KBM-7 (cell line): ENCODE measurements at regions not wholly inside any gene's neighbourhood (a gene's known extent, or its start where the extent isn't known, plus 50 kb on each side); places are given as distances from the start of the nearest gene placed in this dataset.
"Not testable (repeated sequence)": the region's sequence is repeated elsewhere in the genome, so short reads cannot be mapped to it uniquely, and the experiment has no call there.

ENCODE experiments used
- DNase-seq: peaks from one replicate; pipeline ENCODE4 v3.0.0-alpha.2; 2015
- in situ Hi-C: fragments of 300-500 bp; cut with MboI; formaldehyde crosslinking; loops from 2 replicates; pipeline ENCODE4 v1.14.3; 2020; ENCODE audit warnings: low sequenced_read_pairs, low pct_unique_long_range_greater_than_20kb, mixed read lengths

DNA sequence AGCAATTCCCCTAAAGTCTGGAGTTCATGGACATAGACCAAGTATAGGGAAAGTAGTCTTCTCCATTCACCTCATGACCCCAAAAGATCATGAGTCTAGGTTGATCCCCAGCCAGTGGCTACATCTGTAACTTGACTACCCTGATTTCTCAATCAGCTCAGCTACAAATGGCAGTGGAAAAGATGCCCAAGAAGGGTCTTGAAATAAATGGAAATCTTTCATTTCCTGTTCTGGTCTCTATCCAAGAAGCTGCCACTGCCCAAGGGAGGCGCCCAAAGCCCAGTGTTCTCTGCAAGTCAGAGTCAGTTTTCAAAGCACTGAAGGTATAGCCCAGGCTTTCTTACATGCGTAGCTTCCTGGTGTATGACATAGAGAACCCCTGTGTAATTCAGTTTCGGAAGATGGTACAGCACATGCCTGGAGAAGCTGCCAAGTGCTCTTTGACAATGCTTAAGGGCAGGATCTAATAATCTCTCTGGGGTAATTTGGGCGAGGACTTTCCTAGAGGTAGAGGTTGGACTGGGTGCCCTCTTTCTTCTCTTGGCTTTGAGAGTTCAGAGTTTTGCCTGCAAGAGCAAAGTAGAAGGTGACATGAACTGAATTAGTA, 101.1 kb downstream of the ADAMTS15 start:
- in situ Hi-C loops: no loop called here
- no peak for DNase-seq

DNA sequence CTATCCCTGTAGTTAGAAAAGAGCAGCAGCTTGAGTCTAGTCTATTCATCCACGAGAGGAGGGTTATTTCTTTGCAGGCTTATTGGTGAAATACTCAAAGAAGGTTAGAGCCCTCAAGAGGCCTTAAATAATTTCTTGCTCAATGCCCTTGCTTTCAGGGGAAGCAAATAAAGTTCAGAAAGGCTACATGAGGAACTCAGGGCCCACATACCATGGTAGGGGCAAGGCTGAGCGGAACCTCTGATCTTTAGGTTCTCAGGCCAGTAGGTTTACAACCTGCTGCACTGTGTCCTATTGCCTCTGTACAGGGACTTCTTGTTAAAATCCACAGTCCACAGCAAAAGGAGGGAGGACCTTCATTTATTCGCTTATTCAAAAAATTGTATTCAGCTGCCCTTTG, 101.7 kb downstream of the ADAMTS15 start:
- DNase-seq: no peak
- in situ Hi-C loops: no loop called here

DNA sequence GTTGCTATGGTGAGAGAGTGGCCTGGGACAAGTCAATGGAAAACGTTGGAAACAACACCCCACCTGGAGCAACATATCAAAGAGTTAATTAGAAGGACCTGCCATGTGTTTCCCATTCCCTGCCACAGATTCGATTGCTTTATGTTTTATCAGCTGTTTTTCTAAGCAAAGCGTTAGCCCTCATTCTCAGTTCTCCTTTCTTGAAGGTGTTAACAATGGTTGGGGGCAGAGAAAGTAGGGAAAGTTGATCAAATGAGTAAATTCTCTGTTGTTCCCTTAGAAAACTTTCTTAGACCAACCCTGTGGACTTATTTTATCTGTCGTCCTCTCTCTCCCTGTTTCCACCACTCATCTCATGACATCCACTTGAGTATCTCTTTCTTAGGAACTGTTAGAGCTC, 102.5 kb downstream of the ADAMTS15 start:
- DNase-seq: no peak
- in situ Hi-C loops: no loop called here

DNA sequence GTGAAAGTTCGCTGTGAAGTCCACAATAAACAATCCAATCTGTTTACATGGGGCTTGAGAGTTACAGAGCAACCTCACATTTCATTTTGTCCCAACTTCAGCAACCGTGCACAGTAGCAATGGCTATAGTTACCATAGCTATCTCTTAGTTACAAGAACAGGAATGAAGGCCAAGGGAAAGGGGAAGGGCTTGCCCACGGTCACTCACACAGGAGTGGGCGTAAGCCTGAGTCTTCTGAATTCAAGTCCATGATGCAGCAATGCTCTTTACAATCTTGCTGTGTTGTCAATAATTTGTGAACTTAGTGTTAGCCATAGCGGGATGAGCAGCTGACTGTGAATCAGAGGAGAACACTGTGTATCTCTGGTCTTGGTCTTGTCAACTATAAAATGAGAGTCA, 102.9 kb downstream of the ADAMTS15 start:
- no peak for DNase-seq
- in situ Hi-C loops: no loop called here

DNA sequence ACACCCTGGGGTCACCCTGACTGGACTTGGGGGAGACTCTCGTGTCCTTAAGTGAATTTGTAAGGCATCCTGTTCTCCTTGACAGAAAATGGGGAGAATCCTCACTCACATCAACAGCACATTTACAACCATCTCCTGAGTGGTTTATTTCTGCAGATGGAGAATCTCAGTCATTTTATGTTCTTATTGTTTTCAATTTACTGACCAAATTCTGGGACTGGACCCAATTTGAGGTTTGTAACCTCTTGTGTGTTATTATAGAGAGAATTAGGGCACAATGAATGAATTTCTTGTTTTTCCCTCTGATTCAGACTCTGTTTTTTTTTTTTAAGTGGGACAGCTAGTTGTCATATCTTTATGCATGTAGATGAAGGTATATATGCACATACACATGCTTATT, 104.9 kb downstream of the ADAMTS15 start:
- in situ Hi-C loops: no loop called here
- DNase-seq: no peak

DNA sequence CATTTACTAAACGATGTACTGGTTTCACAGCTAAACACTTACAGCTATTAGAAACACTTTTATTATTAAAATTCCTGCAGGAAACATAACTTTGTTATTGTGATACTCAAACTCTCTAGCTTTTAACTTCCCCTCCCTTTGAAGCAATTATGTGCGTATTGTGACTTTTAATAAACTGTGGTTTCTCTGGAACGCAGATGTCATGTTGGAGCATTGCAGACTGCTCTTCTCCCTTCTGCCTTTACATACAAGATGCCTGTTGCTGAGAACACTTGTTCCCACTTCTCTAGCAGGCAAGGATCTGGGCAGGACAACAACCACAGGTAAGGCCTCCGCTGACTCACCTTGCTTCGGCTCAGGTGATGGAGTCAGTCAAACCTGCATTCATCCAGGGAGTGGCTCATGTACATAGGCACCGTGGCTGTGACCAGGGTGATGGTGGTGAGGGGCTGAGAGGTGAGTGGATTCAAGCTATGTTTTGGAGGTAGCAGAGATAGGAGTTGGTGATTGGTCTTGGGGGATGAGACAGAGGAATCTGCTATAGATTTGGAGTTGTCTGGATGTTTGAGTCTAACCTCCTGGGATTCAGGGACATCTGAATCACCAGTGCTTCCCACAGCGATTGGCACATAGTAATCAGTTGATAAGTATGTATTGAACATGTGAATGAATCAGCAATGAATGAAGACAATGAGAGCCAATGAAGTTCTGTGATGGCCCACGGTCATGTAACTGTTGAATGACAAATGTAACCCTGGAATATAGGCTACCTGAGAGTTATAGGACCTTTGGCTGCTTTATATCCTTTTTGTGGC, 106.0 kb downstream of the ADAMTS15 start:
- in situ Hi-C loops: no loop called here
- no peak for DNase-seq

DNA sequence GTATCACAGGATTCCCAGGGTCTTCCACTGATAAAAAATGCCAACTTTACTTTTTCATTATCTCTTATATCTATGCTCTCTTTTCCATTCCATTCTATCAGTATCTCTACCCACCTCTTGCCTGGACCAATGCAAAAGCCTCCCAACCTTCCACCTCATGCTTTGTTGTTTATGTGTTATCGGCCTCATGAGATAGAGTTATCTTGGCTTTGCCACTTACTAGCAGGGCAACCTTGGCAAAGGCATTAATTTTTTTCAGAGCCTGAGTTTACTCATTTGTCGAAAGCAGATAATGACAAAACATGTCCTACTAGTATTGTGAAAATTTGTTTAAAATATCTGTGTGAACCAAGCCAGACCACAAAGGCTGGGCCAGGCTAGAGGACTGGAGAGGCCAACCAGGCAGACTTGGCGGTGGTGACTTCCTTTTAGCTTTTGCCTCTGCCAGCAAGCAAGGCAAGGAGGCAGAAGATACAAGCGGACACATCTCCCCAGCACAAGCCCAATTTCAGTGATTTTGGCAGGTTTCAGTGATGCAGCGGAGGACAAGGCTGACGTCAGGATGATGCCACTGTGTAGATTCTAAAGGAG, 106.9 kb downstream of the ADAMTS15 start:
- in situ Hi-C loops: no loop called here

DNA sequence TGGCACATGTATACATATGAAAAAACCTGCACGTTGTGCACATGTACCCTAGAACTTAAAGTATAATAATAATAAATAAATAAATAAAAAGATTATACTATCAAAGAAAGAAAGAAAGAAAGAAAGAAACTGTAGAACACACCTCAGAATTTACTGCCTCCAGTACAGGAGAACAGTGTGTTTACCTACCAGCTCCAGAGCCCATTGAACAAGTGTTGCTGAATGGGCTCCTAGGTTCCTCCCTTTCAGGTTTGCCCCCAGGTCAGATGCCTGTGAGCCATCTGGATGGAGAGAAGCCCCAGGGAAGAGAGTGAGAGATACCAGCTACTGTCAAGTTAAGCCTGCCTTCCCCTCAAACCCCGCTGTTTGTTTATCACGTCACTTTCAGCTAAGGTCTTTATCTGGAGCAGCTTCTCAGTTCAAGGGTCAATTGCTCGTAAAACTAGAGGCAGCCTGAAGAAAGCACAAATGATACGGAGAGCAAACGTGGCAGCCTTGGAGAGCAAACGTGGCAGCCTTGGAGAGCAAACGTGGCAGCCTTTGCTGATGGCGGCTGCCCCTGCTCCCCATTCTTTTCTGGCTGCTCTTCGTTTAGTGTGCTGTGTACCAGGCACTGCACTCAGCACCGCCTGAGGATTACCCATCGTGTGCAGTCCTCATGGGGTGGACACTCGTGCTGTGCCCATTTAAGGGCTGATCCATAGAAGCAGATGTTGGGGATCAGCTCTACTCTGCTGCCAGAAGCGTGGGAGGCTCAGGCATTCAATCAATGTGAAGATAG, 111.7 kb downstream of the ADAMTS15 start:
- in situ Hi-C loops: no loop called here
- DNase-seq: no peak

More for the DNA sequence above, 106.9 kb downstream of the ADAMTS15 start:
- no peak for DNase-seq

DNA sequence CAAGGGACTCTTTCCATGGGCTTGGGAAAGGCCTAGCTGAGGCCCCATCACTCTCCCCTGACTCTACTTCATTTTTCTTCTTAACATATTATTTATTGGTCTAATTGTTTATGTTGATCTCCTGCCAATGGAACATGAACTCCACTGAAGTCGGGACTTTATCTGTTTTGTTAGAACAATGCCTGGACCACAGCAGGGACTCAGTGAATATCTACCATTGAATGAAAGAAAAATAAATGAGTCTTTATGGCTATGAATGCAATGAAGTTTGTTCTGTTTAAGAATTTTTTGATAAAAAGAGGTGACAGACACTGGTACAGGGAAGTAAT, 112.3 kb downstream of the ADAMTS15 start:
- DNase-seq: no peak
- in situ Hi-C loops: no loop called here

DNA sequence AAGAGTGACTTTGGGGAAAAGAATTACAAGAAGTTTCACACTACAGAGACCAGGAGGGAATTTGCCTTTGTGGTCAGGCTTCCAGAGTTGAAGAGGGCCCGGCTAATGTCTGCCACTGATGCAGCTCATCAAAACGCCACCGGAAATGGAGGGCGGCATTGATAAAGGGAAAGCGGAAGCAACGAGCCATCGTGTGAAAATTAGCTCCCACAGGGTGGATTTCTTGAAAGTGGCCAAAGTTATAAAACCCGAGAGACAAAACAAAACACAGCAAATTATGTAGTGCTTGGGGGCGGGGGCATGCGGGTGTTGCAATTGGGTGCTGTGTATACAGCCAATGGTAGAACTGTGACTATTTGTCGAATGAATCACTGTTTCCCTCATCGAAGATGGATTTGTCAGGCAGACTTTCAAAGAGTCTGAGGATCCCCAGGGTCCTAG, 113.0 kb downstream of the ADAMTS15 start:
- no peak for DNase-seq
- in situ Hi-C loops: no loop called here

DNA sequence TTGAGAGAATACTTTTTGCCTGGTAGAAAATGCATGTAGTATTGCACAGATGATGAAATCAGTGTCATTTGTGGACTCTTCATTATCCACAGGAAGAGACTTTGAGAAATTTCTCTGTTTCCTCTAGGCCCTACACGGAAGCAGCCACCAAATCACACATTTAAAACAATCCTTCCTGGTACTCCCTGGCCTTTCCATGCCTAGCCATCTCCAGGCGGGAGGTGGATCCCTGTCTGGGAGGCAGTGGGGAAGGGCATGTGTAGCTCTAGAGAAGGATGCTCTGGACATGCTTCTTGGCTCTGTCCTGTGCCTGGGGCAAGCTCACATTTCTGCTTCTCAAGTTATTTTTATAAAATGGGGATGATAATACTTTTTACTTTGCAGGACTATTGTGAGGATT, 114.1 kb downstream of the ADAMTS15 start:
- no peak for DNase-seq
- in situ Hi-C loops: no loop called here

DNA sequence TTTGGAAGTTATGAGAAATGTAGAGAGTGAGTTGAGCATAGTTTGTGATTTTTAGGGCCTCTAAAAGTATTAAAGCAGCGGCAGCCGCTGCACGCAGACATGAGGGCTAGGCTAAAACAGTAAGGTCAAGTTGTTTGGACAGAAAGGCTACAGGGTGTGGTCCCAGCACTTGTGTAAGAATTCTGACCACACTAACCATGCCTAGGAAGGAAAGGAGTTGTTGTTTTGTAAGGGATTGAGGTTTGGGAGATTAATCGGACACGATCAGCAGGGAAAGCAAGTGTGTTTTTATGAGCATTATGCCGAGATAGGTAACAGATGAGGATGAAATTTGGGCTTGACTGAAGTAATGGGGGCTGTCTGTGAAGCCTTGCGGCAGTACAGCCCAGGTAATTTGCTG, 117.9 kb downstream of the ADAMTS15 start:
- in situ Hi-C loops, DNase-seq: not testable (repeated sequence)

DNA sequence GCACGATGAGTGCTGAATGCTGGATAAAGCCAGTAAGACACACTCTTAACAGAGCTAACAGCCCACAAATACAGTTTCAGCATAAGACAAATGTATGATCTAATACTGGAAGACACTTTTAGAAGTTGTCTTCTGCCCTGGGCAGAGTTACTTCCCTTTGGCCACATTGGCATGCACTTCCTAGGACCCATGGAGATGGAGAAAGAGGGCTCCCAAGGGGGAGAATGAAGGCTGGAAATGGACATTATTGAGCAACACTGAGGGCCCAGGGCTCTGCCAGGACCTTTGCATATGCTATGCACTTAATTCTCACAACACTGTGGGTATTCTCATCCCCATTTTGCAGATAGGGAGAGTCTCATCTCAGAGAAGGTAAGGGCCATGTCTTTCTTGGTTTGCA, 123.1 kb downstream of the ADAMTS15 start:
- in situ Hi-C loops: no loop called here
- DNase-seq: no peak

DNA sequence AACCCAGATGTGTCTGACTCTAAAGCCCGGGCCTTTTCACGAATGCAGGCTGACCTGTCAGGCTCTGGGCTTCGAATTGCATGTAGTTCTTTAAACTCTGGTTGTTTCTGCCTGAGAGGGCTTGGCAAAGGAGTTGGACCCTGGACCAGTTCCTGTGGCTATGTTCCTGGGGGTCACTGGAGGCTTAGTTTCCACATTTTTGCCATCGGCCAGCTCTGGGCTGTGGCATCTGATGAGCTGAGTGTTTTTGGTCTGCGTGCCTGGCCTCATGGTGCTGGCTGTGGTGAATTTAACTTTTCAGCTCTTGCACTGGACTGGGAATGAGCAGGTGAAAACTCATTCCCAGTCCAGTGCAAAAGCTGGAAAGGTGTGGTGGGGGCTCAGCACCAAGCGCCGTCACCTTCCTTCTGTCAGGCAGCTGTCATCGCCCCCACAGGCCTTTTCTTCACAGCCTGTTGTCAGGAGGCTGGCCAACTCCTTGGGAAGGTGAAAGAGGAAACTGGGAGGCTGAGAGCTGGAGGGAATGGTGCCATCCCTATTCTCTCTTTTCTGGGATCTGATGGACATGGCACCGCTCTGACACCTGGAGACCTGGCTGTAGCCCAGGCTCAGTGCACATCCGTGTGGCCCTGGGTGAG, 123.6 kb downstream of the ADAMTS15 start:
- DNase-seq: no peak
- in situ Hi-C loops: no loop called here

DNA sequence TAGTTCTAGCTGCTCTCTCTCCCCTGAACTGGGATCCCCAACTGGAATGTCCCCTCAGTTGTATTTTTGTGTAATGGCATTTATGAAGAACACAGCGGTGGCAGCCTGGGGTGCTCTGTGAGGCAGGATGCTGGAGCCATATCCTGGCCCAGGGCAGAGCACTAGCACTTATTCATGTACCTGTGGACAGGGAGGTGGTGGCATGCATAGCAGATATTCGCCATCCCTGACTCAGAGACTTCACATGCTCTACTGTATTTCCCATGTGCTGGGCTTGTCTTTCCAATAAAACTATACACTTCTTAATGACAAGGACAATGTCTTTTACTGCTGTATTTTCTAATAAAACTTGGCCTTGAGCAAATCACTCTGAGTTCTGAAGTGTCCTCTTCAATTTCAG, 125.3 kb downstream of the ADAMTS15 start:
- no peak for DNase-seq
- in situ Hi-C loops: no loop called here

DNA sequence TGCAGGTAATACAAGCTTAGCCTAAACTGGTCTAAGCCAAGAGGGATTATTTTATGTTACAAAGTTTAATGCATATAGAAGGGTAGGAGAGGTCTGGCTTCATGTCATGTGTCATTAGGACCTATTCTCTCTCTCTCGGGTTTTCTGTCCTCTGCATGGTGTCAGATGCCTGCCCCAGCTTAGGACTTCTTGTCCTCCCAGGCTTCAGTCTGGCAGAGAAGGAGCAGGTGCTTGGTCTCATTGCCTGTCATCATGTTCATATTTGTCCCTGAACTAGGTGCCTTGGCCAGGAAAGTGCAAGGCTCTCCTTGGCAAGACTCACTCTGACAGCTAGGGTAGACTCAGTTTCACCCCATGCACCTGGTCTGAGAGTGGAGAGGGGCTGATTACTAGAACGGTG, 126.3 kb downstream of the ADAMTS15 start:
- in situ Hi-C loops: no loop called here
- DNase-seq: no peak

DNA sequence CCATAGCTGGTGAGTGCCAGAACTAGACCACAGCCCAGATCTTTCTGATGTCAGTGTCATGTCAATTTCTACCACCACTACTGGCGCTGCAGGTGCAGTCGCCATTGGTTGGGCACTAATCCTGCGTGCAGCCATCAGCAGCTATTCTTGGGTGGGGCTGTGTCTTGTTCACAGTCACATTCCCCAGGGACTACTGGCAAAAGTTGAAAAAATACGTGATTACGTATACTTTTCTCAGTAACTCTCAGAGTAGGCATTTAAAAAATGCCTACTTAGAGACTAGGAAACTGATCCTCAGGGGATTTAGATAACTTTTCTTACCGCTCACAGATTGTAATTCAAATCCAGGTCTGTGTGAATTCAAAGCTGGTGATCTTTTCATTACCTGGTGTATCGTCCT, 127.7 kb downstream of the ADAMTS15 start:
- in situ Hi-C loops: no loop called here
- no peak for DNase-seq

DNA sequence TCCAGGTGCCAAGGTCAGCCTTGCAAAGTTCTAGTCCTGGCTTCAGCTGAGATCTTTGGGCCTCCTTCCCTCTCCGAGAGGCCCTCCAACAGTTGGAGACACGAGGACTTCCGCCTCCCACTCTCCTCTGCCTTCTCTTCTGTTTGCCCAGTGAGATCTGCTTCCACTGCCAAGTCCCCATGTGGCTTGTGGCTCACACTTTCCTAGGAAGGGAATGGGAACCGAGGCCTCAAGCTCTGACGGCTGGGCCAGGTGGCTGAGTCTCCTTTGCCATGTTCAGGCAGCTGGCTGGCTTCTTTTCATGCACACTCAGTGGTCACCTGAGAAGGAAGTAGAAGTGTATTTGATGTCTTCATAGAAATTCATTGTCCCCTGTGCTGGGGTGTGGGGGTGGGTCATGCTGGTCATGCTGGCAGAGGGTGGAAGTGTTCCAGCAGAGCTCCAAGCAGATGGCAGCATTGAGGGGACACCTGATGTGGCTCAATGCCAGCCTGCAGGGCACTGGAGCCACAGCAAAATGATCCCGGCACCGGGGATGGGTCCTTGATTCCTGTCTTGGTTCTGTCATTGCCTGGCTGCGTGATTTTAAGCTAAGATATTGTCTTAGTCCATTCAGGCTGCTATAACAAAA, 130.4 kb downstream of the ADAMTS15 start:
- no peak for DNase-seq
- in situ Hi-C loops: no loop called here

DNA sequence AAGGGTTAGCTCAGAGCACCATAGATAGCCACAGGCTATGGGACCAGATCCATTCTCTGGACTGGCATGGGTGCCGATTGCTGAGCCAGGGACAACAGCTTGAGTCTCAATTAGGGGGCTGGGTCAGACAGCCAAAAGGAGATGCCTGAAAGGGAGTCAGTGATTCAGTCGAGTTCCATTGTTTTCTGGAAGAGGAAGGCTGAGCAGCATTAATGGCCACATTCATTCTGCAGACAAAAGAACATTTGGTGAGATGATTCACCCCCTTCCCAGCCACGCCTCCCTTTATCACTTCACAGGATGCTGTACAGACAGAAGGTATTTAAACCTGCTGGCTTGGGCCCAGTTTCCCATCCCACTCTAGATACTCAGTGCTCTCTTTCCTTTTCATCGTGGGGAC, 131.9 kb downstream of the ADAMTS15 start:
- in situ Hi-C loops: no loop called here
- no peak for DNase-seq
